Sigmoid colon (tissue), 6 donors: ENCODE measurements at regions not wholly inside any gene's neighbourhood (a gene's known extent, or its start where the extent isn't known, plus 50 kb on each side); places are given as distances from the start of the nearest gene placed in this dataset.

Experiments used
- DNase-seq: peaks from one replicate; pipeline ENCODE4 v3.0.0-alpha.2; 2019
- H3K27ac ChIP-seq, 4 donors: fragments of 200-600 bp; sonication (generic); one replicate each; pipeline ENCODE4 v1.5.1; 2016 to 2019; ENCODE audit warnings: mild to moderate bottlenecking in 1 of 4
- H3K27me3 ChIP-seq, 3 donors: fragments of 200-600 bp; sonication (generic); one replicate each; pipeline ENCODE4 v1.5.1; 2019; ENCODE audit warnings: mild to moderate bottlenecking in 1 of 3
- H3K36me3 ChIP-seq, 4 donors: fragments of 200-600 bp; sonication (generic); one replicate each; pipeline ENCODE4 v1.5.1; 2016 to 2019
- H3K4me1 ChIP-seq, 4 donors: fragments of 200-600 bp; sonication (generic); one replicate each; pipeline ENCODE4 v1.5.1; 2017 to 2019
- H3K4me3 ChIP-seq, 4 donors: fragments of 200-600 bp; sonication (generic); one replicate each; pipeline ENCODE4 v1.5.1; 2017 to 2019; ENCODE audit warnings: mild to moderate bottlenecking in 2 of 4, moderate library complexity in 1 of 4
- H3K9me3 ChIP-seq, 4 donors: fragments of 200-600 bp in 3 of 4; sonication (generic) in 3 of 4; one replicate each; pipeline versions ENCODE4 v1.5.1 to v1.6.1; 2013 to 2019
- EP300 ChIP-seq, 4 donors: sonication (generic); formaldehyde crosslinking; IDR thresholded peaks; one replicate each; pipeline ENCODE4 v1.6.1; 2017; ENCODE audit warnings: antibody characterized with exemption in 4 of 4
- POLR2A ChIP-seq, 2 donors: fragments of 450-650 bp; IDR thresholded peaks; one replicate each; pipeline ENCODE4 v1.6.1; 2016; ENCODE audit warnings: antibody characterized with exemption in 2 of 2, mild to moderate bottlenecking in 2 of 2, moderate library complexity in 2 of 2
- POLR2AphosphoS5 ChIP-seq, 4 donors: sonication (generic); formaldehyde crosslinking; IDR thresholded peaks; one replicate each; pipeline ENCODE4 v1.6.1; 2017; ENCODE audit warnings: antibody characterized with exemption in 4 of 4
- WGBS, 2 donors: extraction: QIAGEN DNeasy Blood & Tissue Kit; methylation state at CpG; one replicate each; pipeline ENCODE4 v1.1.7; 2013; 5-methylcytosine and 5-hydroxymethylcytosine counted together
- intact Hi-C: fragments of 100-400 bp; cut with DNase I; formaldehyde crosslinking; loops from one replicate; pipeline ENCODE4 v1.15.1; 2023
- TF ChIP-seq, protein P1 (sequence below), 4 experiments: fragments of 450-650 bp in 3 of 4; fragments of 200-600 bp in 1 of 4; IDR thresholded peaks; one replicate each; pipeline ENCODE4 v1.5.1; 2016 to 2019; ENCODE audit warnings: antibody characterized with exemption in 4 of 4, mild to moderate bottlenecking in 3 of 4, moderate library complexity in 2 of 4
- donor health status: healthy with polysubstance abuse.
- donor health status: healthy.

GRCh38 chr5:142408536-142408935 is 83.7 kb upstream of the SPRY4 start:
- no peak overlapping the region for H3K4me3 ChIP-seq
- no peak overlapping the region for H3K27ac ChIP-seq
- no peaks in the 10 kb centered on the region for H3K9me3 ChIP-seq
- no peaks in the 10 kb centered on the region for H3K36me3 ChIP-seq
- TF ChIP-seq POLR2A (IDR thresholded peaks at IDR 0.05) (no peak), EP300 (IDR thresholded peaks at IDR 0.05) (no peak), POLR2AphosphoS5 (IDR thresholded peaks at IDR 0.05) (no peak)
- TF ChIP-seq, protein P1, sequence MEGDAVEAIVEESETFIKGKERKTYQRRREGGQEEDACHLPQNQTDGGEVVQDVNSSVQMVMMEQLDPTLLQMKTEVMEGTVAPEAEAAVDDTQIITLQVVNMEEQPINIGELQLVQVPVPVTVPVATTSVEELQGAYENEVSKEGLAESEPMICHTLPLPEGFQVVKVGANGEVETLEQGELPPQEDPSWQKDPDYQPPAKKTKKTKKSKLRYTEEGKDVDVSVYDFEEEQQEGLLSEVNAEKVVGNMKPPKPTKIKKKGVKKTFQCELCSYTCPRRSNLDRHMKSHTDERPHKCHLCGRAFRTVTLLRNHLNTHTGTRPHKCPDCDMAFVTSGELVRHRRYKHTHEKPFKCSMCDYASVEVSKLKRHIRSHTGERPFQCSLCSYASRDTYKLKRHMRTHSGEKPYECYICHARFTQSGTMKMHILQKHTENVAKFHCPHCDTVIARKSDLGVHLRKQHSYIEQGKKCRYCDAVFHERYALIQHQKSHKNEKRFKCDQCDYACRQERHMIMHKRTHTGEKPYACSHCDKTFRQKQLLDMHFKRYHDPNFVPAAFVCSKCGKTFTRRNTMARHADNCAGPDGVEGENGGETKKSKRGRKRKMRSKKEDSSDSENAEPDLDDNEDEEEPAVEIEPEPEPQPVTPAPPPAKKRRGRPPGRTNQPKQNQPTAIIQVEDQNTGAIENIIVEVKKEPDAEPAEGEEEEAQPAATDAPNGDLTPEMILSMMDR (IDR thresholded peaks at IDR 0.05): no peak
- no peaks in the 10 kb centered on the region for H3K27me3 ChIP-seq
- DNase-seq: no peak
- WGBS, 2 donors: 86 to 87% methylated on average over 7 of the region's 7 CpGs
- intact Hi-C loops: no loop called here
- H3K4me1 ChIP-seq: peaks cover 0 to 11% (median 0%) of the 10 kb centered on the region in 4 donors

DNA sequence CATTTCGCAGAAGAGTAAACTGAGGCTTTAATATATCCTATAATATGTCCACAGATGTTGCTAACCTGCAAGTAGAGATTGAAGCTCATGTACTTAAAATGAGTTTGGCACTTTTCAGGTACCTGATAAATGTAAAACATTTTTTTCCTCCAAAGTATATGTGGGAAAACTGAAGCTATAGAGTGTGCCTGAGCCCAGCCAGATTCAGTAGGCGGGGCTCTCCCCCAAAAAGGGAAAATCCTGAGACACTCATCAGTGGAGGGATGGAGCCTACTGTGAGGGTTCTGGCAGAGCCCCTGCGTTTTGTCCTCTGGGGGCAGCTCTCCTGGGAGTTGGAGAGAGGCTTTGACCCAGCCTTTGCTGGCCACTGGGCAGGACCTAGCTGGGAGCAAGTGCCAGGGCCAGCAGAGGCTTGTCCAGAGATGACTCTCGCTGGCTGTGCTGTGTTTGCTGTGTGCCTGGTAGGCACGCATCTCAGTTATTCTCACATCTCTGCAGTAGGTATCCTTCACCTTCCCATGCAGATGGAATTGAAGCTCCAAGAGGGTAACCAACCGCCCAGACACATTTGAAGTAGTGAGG is 81.1 kb upstream of the SPRY4 start:
- Histone ChIP-seq H3K9me3 (no peaks in the 10 kb centered on the region), H3K27ac (no peak overlapping the region), H3K4me3 (no peak overlapping the region), H3K36me3 (no peaks in the 10 kb centered on the region), H3K27me3 (no peaks in the 10 kb centered on the region), H3K4me1 (peaks cover 0 to 11% (median 0%) of the 10 kb centered on the region in 4 donors)
- no peak for DNase-seq
- TF ChIP-seq POLR2A (IDR thresholded peaks at IDR 0.05) (no peak), POLR2AphosphoS5 (IDR thresholded peaks at IDR 0.05) (no peak), EP300 (IDR thresholded peaks at IDR 0.05) (no peak)
- TF ChIP-seq, protein P1 (IDR thresholded peaks at IDR 0.05): no peak
- intact Hi-C loops: no loop called here
- WGBS, 2 donors: 92 to 94% methylated on average over 6 of the region's 6 CpGs

- Histone ChIP-seq H3K4me1 (peaks cover 0 to 11% (median 0%) of the 10 kb centered on the region in 4 donors), H3K9me3 (no peaks in the 10 kb centered on the region), H3K4me3 (no peak overlapping the region), H3K27me3 (no peaks in the 10 kb centered on the region), H3K36me3 (no peaks in the 10 kb centered on the region), H3K27ac (peak overlapping the region in 1 of 4 donors; percentile 82)
- intact Hi-C loops: no loop called here
- 72 to 84% methylated on average over 6 of the region's 6 CpGs for WGBS, 2 donors
- TF ChIP-seq POLR2AphosphoS5 (IDR thresholded peaks at IDR 0.05) (no peak), EP300 (IDR thresholded peaks at IDR 0.05) (no peak), POLR2A (IDR thresholded peaks at IDR 0.05) (no peak)
- TF ChIP-seq, protein P1 (IDR thresholded peaks at IDR 0.05): no peak
- DNase-seq: no peak
Measured at GRCh38 chr5:142405023-142405422, 80.2 kb upstream of the SPRY4 start.

DNA sequence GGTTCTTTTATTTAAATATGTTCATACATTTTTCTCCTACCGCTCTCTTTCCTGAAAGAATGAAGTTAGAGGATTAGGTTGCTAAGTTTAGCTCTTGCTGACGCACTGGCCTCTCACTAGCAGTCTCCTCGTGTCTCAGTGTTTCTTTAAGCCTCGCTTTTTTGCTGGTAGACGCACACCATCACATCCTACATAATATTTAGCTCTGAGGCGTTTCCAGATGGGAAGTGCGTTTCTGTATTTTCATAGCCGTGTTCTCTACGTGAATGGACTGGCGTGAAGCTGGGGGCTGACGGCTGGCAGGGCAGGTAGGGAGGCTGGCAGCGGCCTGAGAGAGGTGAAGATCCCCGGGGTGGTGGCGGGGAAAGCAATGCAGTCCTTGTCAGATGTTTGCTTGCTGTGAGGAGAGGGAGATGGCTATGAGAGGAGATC is 79.2 kb upstream of the SPRY4 start:
- 87 to 92% methylated on average over 14 of the region's 14 CpGs for WGBS, 2 donors
- H3K9me3 ChIP-seq: no peaks in the 10 kb centered on the region
- no peak overlapping the region for H3K4me3 ChIP-seq
- H3K36me3 ChIP-seq: no peaks in the 10 kb centered on the region
- peaks cover 0 to 11% (median 0%) of the 10 kb centered on the region in 4 donors for H3K4me1 ChIP-seq
- H3K27me3 ChIP-seq: no peaks in the 10 kb centered on the region
- intact Hi-C loops: no loop called here
- H3K27ac ChIP-seq: peak overlapping the region in 3 of 4 donors; percentile 24 to 82 (median 34)
- DNase-seq: no peak
- TF ChIP-seq EP300 (IDR thresholded peaks at IDR 0.05) (peak in 1 of 4 donors; percentile 44), POLR2A (IDR thresholded peaks at IDR 0.05) (no peak), POLR2AphosphoS5 (IDR thresholded peaks at IDR 0.05) (peak in 1 of 4 donors; percentile 19)
- TF ChIP-seq, protein P1 (IDR thresholded peaks at IDR 0.05): no peak

- H3K9me3 ChIP-seq: no peaks in the 10 kb centered on the region
- H3K4me3 ChIP-seq: no peak overlapping the region
- H3K36me3 ChIP-seq: no peaks in the 10 kb centered on the region
- TF ChIP-seq, protein P1 (IDR thresholded peaks at IDR 0.05): no peak
- no peak for TF ChIP-seq EP300 (IDR thresholded peaks at IDR 0.05)
- H3K27ac ChIP-seq: peak overlapping the region in 1 of 4 donors; percentile 82
- intact Hi-C loops: no loop called here
- no peak for DNase-seq
- no peaks in the 10 kb centered on the region for H3K27me3 ChIP-seq
- peaks cover 0 to 11% (median 0%) of the 10 kb centered on the region in 4 donors for H3K4me1 ChIP-seq
- WGBS, 2 donors: 31 to 56% methylated on average over 7 of the region's 7 CpGs
Measured at GRCh38 chr5:142403583-142403982, 78.8 kb upstream of the SPRY4 start.
